GM21786 (cell line): ENCODE measurements at regions not wholly inside any gene's neighbourhood (a gene's known extent, or its start where the extent isn't known, plus 50 kb on each side); places are given as distances from the start of the nearest gene placed in this dataset.

Experiments
- ATAC-seq: cut with Tn5 transposase; IDR thresholded peaks from one replicate; pipeline ENCODE4 v1.9.1; 2021; ENCODE audit not compliant: unreplicated experiment

- ATAC-seq, result no peak
Measured at GRCh38 chr22:25508761-25509321, 55.6 kb upstream of the GRK3 start.

- no peak for ATAC-seq
Measured at GRCh38 chr22:25509374-25509791, 55.1 kb upstream of the GRK3 start.

GRCh38 chr22:25510876-25511275 is 53.6 kb upstream of the GRK3 start:
- no peak for ATAC-seq

GRCh38 chr22:25511725-25512124 is 52.8 kb upstream of the GRK3 start:
- no peak for ATAC-seq

- no peak for ATAC-seq
Measured at GRCh38 chr22:25514436-25515180, 49.9 kb upstream of the GRK3 start.
